SK-N-SH (cell line): ENCODE measurements at regions not wholly inside any gene's neighbourhood (a gene's known extent, or its start where the extent isn't known, plus 50 kb on each side); places are given as distances from the start of the nearest gene placed in this dataset.

Experiments
- CTCF ChIA-PET: fragments of 300-600, 350-600 bp; formaldehyde crosslinking; extraction: SDS; loops from one replicate; lab custom pipeline; 2021; lab: Yijun Ruan, JAX
- POLR2A ChIA-PET: fragments of 350-600 bp; sonication (Branson Sonifier 250); formaldehyde crosslinking; extraction: SDS; loops from one replicate; lab custom pipeline; 2020; ENCODE audit warnings: antibody characterized with exemption, inconsistent platforms; lab: Yijun Ruan, JAX
- DNase-seq: peaks from one replicate; pipeline ENCODE4 v3.0.0; 2012
- H2AFZ ChIP-seq: fragments of 200-600 bp; sonication (generic); 2 replicates; pipeline ENCODE4 v1.8.1; 2016; ENCODE audit warnings: antibody characterized with exemption, mild to moderate bottlenecking, low read depth
- H3F3A ChIP-seq: fragments of 200-600 bp; sonication (generic); replicated peaks from 2 replicates; pipeline ENCODE3; 2016; ENCODE audit warnings: antibody characterized with exemption, mild to moderate bottlenecking; ENCODE audit not compliant: insufficient read depth
- H3K27ac ChIP-seq, 2 experiments: fragments of 200-500 bp in 1 of 2; fragments of 200-600 bp in 1 of 2; sonication (Bioruptor generic) in 1 of 2; sonication (generic), shearing (Covaris generic) in 1 of 2; 2 replicates each; pipeline versions ENCODE4 v1.5.1 to v1.6.1; 2014 to 2016; ENCODE audit warnings: low read depth in 2 of 2, inconsistent platforms in 1 of 2, low read length in 1 of 2, mild to moderate bottlenecking in 1 of 2, mixed read lengths in 1 of 2
- H3K27me3 ChIP-seq: fragments of 200-600 bp; sonication (generic), shearing (Covaris generic); 2 replicates; pipeline ENCODE4 v1.6.1; 2016; ENCODE audit warnings: mixed run types; ENCODE audit not compliant: insufficient read depth
- H3K36me3 ChIP-seq, 2 experiments: fragments of 200-500 bp in 1 of 2; fragments of 200-600 bp in 1 of 2; sonication (Bioruptor generic) in 1 of 2; sonication (generic) in 1 of 2; replicated peaks in 1 of 2; 2 replicates each; pipeline versions ENCODE3 to v1.5.1; 2014 to 2016; ENCODE audit warnings: low read length in 1 of 2, mild to moderate bottlenecking in 1 of 2; ENCODE audit not compliant: insufficient read depth in 2 of 2, control insufficient read depth in 1 of 2
- H3K4me1 ChIP-seq, 2 experiments: fragments of 200-500 bp in 1 of 2; fragments of 200-600 bp in 1 of 2; sonication (Bioruptor generic) in 1 of 2; sonication (generic), shearing (Covaris generic) in 1 of 2; 2 replicates each; pipeline versions ENCODE4 v1.5.1 to v1.6.1; 2014 to 2016; ENCODE audit warnings: low read depth in 1 of 2, low read length in 1 of 2, mixed run types in 1 of 2; ENCODE audit not compliant: insufficient read depth in 2 of 2, control insufficient read depth in 1 of 2
- H3K4me2 ChIP-seq: fragments of 200-600 bp; sonication (generic), shearing (Covaris generic); 2 replicates; pipeline ENCODE4 v1.6.1; 2017; ENCODE audit warnings: mixed run types
- H3K4me3 ChIP-seq, 2 experiments: fragments of 200-500 bp in 1 of 2; fragments of 200-600 bp in 1 of 2; sonication (Bioruptor generic) in 1 of 2; sonication (generic), shearing (Covaris generic) in 1 of 2; 2 replicates each; pipeline versions ENCODE4 v1.5.1 to v1.8.1; 2014 to 2016; ENCODE audit warnings: low read depth in 2 of 2, inconsistent platforms in 1 of 2, low read length in 1 of 2, mild to moderate bottlenecking in 1 of 2, mixed read lengths in 1 of 2, moderate library complexity in 1 of 2
- H3K79me2 ChIP-seq: fragments of 200-600 bp; sonication (generic); 2 replicates; pipeline ENCODE4 v1.8.1; 2017; ENCODE audit warnings: mild to moderate bottlenecking; ENCODE audit not compliant: insufficient read depth
- H3K9ac ChIP-seq: fragments of 200-600 bp; sonication (generic); 2 replicates; pipeline ENCODE4 v1.6.1; 2017; ENCODE audit warnings: mixed run types
- H3K9me2 ChIP-seq: fragments of 200-600 bp; sonication (generic); 2 replicates; pipeline ENCODE4 v1.6.1; 2017; ENCODE audit warnings: mixed run types
- H3K9me3 ChIP-seq: fragments of 200-600 bp; sonication (generic); 2 replicates; pipeline ENCODE4 v1.6.1; 2017; ENCODE audit warnings: mixed run types, mild to moderate bottlenecking, moderate library complexity
- H4K20me1 ChIP-seq: fragments of 200-600 bp; sonication (generic); 2 replicates; pipeline ENCODE4 v1.6.1; 2017; ENCODE audit warnings: mild to moderate bottlenecking, mixed run types; ENCODE audit not compliant: insufficient read depth
- CHD2 ChIP-seq: fragments of 150-350 bp; IDR thresholded peaks from 2 replicates; pipeline ENCODE4 v1.6.1; 2018; ENCODE audit warnings: low read length; ENCODE audit not compliant: partially characterized antibody
- CTCF ChIP-seq: fragments of 200-600 bp; sonication (generic); IDR thresholded peaks from 2 replicates; pipeline ENCODE4 v1.6.1; 2017; ENCODE audit warnings: antibody characterized with exemption, mild to moderate bottlenecking, moderate library complexity
- ELF1 ChIP-seq: IDR thresholded peaks from 2 replicates; pipeline ENCODE4 v1.4.0; 2012
- FOXM1 ChIP-seq: IDR thresholded peaks from 2 replicates; pipeline ENCODE4 v1.4.0; 2012; ENCODE audit warnings: low read depth, mild to moderate bottlenecking
- GABPA ChIP-seq: IDR thresholded peaks from 2 replicates; pipeline ENCODE4 v1.4.0; 2012; ENCODE audit warnings: low read depth, mild to moderate bottlenecking
- GATA2 ChIP-seq: sonication (generic); formaldehyde crosslinking; IDR thresholded peaks from 2 replicates; pipeline ENCODE4 v1.5.0; 2020; ENCODE audit warnings: mild to moderate bottlenecking, missing genetic modification reagents
- MEF2A ChIP-seq: IDR thresholded peaks from 2 replicates; pipeline ENCODE4 v1.4.0; 2012; ENCODE audit warnings: low read depth, borderline replicate concordance
- NFIC ChIP-seq: IDR thresholded peaks from 2 replicates; pipeline ENCODE4 v1.4.0; 2012; ENCODE audit warnings: borderline replicate concordance
- POLR2AphosphoS5 ChIP-seq: IDR thresholded peaks from 2 replicates; pipeline ENCODE4 v1.6.1; 2012; ENCODE audit warnings: low read depth, low read length
- RAD21 ChIP-seq: IDR thresholded peaks from 2 replicates; pipeline ENCODE4 v1.6.1; 2012; ENCODE audit warnings: mild to moderate bottlenecking, low read length
- RCOR1 ChIP-seq: fragments of 150-350 bp; IDR thresholded peaks from 2 replicates; pipeline ENCODE4 v1.6.1; 2017; ENCODE audit warnings: antibody characterized with exemption, low read length
- SIN3A ChIP-seq: IDR thresholded peaks from 2 replicates; pipeline ENCODE4 v1.6.1; 2012; ENCODE audit warnings: low read depth, mild to moderate bottlenecking, low read length, moderate library complexity, borderline replicate concordance
- TAF1 ChIP-seq: IDR thresholded peaks from 2 replicates; pipeline ENCODE4 v1.6.1; 2012; ENCODE audit warnings: low read depth, mild to moderate bottlenecking, low read length, moderate library complexity, borderline replicate concordance
- TEAD4 ChIP-seq: IDR thresholded peaks from 2 replicates; pipeline ENCODE4 v1.4.0; 2012; ENCODE audit warnings: mild to moderate bottlenecking, borderline replicate concordance; ENCODE audit not compliant: insufficient read depth
- USF1 ChIP-seq: IDR thresholded peaks from 2 replicates; pipeline ENCODE4 v1.4.0; 2012; ENCODE audit warnings: low read depth, borderline replicate concordance
- WGBS: methylation state at CpG from one replicate; pipeline ENCODE4 v1.1.6; 2017; ENCODE audit warnings: low lambda C conversion rate; 5-methylcytosine and 5-hydroxymethylcytosine counted together
- TF ChIP-seq, protein P1 (sequence below): IDR thresholded peaks from 2 replicates; pipeline ENCODE4 v1.4.0; 2012; ENCODE audit warnings: low read depth
- TF ChIP-seq, protein P2 (sequence below): IDR thresholded peaks from 2 replicates; pipeline ENCODE4 v1.4.0; 2012; ENCODE audit warnings: low read depth, borderline replicate concordance
- TF ChIP-seq, protein P3 (sequence below): IDR thresholded peaks from 2 replicates; pipeline ENCODE4 v1.6.1; 2012; ENCODE audit warnings: mild to moderate bottlenecking, low read depth, low read length, moderate library complexity

DNA sequence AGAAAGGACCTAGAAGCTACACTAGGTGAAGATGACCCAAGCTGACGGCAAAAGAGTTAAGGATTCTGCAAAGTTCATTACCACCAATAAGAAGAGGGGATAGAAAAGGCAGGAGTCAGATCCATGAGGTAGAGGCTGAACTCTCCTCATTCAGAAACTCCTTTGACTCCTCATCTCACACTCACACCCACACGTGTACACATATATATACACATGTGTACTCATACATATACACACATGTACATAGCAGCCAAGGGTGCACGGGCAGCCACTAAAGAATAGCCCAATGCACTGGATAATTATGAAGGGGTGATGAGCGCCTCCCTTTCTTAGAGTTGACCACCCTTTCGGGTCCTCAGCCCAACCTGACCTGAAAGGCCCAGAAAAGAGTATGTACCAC lies 476.8 kb downstream of the NTRK3 start (continued):
- TF ChIP-seq, protein P1, sequence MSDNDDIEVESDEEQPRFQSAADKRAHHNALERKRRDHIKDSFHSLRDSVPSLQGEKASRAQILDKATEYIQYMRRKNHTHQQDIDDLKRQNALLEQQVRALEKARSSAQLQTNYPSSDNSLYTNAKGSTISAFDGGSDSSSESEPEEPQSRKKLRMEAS, result no peak
- no peak for TF ChIP-seq MEF2A
- no peak for TF ChIP-seq NFIC
- no peak for TF ChIP-seq SIN3A
- TF ChIP-seq RAD21, result no peak
- TF ChIP-seq TAF1, result no peak
- no peak for TF ChIP-seq ELF1
- no peak for TF ChIP-seq CHD2

DNA sequence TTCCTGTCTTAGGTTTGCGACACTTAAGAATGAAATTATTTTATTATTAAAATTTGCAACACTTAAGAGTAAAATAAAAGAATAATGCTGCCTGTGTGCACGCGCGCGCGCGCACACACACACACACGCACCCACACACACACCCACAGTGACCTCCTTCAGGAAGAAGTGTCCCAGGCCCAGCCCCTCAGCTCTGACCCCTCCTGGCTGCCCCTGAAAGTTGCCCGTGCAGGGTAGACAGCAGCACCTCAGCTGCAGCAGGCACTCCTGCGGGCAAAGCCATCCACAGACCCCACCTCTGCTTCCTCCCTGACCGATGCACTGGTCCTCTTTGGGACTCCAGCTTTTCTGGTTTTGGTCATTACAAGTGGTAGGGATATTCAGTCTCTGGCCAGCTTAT lies 478.2 kb downstream of the NTRK3 start:
- no peaks in the 10 kb centered on the region for H3K79me2 ChIP-seq
- H3K27me3 ChIP-seq, result no peaks in the 10 kb centered on the region
- no peak overlapping the region for H3K27ac ChIP-seq
- H3K9me2 ChIP-seq, result no peaks in the 10 kb centered on the region
- ChIA-PET POLR2A (no interaction called here), CTCF (interaction anchor here (1.0 kb wide), 1 partner anchor 14 kb away, joined by 3 read pairs; no protein-coding TSS in a partner anchor)
- H3F3A ChIP-seq, result no peaks in the 10 kb centered on the region
- no peaks in the 10 kb centered on the region for H3K9me3 ChIP-seq
- H3K4me2 ChIP-seq, result no peak overlapping the region
- H3K4me3 ChIP-seq, result no peak overlapping the region
- no peaks in the 10 kb centered on the region for H3K4me1 ChIP-seq
- no peak overlapping the region for H2AFZ ChIP-seq
- DNase-seq, result no peak
- H4K20me1 ChIP-seq, result no peaks in the 10 kb centered on the region
- 76% methylated on average over 10 of the region's 11 CpGs for WGBS
- TF ChIP-seq GATA2 (CRISPR knock-in tag), result no peak
- TF ChIP-seq USF1, result no peak
- TF ChIP-seq, protein P2, sequence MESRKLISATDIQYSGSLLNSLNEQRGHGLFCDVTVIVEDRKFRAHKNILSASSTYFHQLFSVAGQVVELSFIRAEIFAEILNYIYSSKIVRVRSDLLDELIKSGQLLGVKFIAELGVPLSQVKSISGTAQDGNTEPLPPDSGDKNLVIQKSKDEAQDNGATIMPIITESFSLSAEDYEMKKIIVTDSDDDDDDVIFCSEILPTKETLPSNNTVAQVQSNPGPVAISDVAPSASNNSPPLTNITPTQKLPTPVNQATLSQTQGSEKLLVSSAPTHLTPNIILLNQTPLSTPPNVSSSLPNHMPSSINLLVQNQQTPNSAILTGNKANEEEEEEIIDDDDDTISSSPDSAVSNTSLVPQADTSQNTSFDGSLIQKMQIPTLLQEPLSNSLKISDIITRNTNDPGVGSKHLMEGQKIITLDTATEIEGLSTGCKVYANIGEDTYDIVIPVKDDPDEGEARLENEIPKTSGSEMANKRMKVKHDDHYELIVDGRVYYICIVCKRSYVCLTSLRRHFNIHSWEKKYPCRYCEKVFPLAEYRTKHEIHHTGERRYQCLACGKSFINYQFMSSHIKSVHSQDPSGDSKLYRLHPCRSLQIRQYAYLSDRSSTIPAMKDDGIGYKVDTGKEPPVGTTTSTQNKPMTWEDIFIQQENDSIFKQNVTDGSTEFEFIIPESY, result no peak
- TF ChIP-seq POLR2AphosphoS5, result no peak
- TF ChIP-seq FOXM1, result no peak
- no peak for TF ChIP-seq RCOR1
- TF ChIP-seq GABPA, result no peak
- TF ChIP-seq CTCF, result no peak
- TF ChIP-seq RAD21, result no peak
- TF ChIP-seq, protein P3, sequence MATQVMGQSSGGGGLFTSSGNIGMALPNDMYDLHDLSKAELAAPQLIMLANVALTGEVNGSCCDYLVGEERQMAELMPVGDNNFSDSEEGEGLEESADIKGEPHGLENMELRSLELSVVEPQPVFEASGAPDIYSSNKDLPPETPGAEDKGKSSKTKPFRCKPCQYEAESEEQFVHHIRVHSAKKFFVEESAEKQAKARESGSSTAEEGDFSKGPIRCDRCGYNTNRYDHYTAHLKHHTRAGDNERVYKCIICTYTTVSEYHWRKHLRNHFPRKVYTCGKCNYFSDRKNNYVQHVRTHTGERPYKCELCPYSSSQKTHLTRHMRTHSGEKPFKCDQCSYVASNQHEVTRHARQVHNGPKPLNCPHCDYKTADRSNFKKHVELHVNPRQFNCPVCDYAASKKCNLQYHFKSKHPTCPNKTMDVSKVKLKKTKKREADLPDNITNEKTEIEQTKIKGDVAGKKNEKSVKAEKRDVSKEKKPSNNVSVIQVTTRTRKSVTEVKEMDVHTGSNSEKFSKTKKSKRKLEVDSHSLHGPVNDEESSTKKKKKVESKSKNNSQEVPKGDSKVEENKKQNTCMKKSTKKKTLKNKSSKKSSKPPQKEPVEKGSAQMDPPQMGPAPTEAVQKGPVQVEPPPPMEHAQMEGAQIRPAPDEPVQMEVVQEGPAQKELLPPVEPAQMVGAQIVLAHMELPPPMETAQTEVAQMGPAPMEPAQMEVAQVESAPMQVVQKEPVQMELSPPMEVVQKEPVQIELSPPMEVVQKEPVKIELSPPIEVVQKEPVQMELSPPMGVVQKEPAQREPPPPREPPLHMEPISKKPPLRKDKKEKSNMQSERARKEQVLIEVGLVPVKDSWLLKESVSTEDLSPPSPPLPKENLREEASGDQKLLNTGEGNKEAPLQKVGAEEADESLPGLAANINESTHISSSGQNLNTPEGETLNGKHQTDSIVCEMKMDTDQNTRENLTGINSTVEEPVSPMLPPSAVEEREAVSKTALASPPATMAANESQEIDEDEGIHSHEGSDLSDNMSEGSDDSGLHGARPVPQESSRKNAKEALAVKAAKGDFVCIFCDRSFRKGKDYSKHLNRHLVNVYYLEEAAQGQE, result no peak
- TF ChIP-seq TEAD4, result no peak
- TF ChIP-seq CHD2, result no peak
- TF ChIP-seq, all 33 proteins: peak for 0
- no peaks in the 10 kb centered on the region for H3K36me3 ChIP-seq
- no peak overlapping the region for H3K9ac ChIP-seq
